GM12878 (cell line): ENCODE measurements at regions not wholly inside any gene's neighbourhood (a gene's known extent, or its start where the extent isn't known, plus 50 kb on each side); places are given as distances from the start of the nearest gene placed in this dataset.

ENCODE experiments used
- ATAC-seq: fragments of 200-7000 bp; cut with Tn5 transposase; 3 replicates; pipeline ENCODE4 v1.9.1; 2020; ENCODE audit warnings: mild to moderate bottlenecking, moderate library complexity
- BruUV-seq: library from RNA; stranded (reverse); fragments of 400-500 nt; replicated peaks from 2 replicates; lab custom pipeline; 2021; lab: Mats Ljungman, UMichigan
- CTCF ChIA-PET: fragments of 300-600 bp; sonication (Branson Sonifier 250); formaldehyde crosslinking; extraction: SDS; loops from one replicate; lab custom pipeline; 2021; ENCODE audit warnings: inconsistent platforms; lab: Yijun Ruan, JAX
- POLR2A ChIA-PET: fragments of 350-600 bp; formaldehyde crosslinking; extraction: SDS; loops from one replicate; lab custom pipeline; 2021; ENCODE audit warnings: inconsistent platforms; lab: Charles Lee
- RAD21 ChIA-PET: fragments of 300-600 bp; sonication (Branson Sonifier 250); formaldehyde crosslinking; loops from one replicate; lab custom pipeline; 2023; ENCODE audit warnings: antibody characterized with exemption; ENCODE audit not compliant: unreplicated experiment; lab: Charles Lee
- SMC1A ChIA-PET: fragments of 300-600 bp; sonication (Branson Sonifier 250); formaldehyde crosslinking; loops from one replicate; lab custom pipeline; 2023; ENCODE audit not compliant: unreplicated experiment, uncharacterized antibody; lab: Charles Lee
- DNase-seq: peaks from one replicate; pipeline ENCODE4 v3.0.0-alpha.2; 2011; ENCODE audit warnings: low read depth, low spot score
- FAIRE-seq: peaks from 3 replicates; lab custom pipeline; 2011; peaks lifted over from hg19 to GRCh38; lab: Jason Lieb, UNC
- H2AFZ ChIP-seq: 2 replicates; pipeline ENCODE4 v1.6.0; 2011; ENCODE audit warnings: low read depth, low read length, control low read depth; ENCODE audit not compliant: control insufficient read depth
- H3K27ac ChIP-seq: 2 replicates; pipeline ENCODE4 v1.5.1; 2011; ENCODE audit warnings: control low read depth; ENCODE audit not compliant: control insufficient read depth, insufficient read depth
- H3K27me3 ChIP-seq, 2 experiments: replicated peaks in 1 of 2; 2 replicates each; pipeline versions ENCODE4 v1.6.0 to v1.6.1; 2011; ENCODE audit warnings: low read length in 1 of 2; ENCODE audit not compliant: control insufficient read depth in 2 of 2, insufficient read depth in 2 of 2
- H3K36me3 ChIP-seq, 2 experiments: 2 replicates each; pipeline ENCODE4 v1.5.1; 2011; ENCODE audit warnings: low read length in 1 of 2; ENCODE audit not compliant: control insufficient read depth in 2 of 2, insufficient read depth in 2 of 2
- H3K4me1 ChIP-seq: 2 replicates; pipeline ENCODE4 v1.6.1; 2011; ENCODE audit warnings: mild to moderate bottlenecking, low read length, moderate library complexity, mixed read lengths; ENCODE audit not compliant: control insufficient read depth, insufficient read depth
- H3K4me2 ChIP-seq: 2 replicates; pipeline ENCODE4 v1.6.0; 2011; ENCODE audit warnings: control low read depth; ENCODE audit not compliant: control insufficient read depth, insufficient read depth
- H3K4me3 ChIP-seq: fragments of 200-600 bp; sonication (generic); 2 replicates; pipeline ENCODE4 v1.5.1; 2016
- H3K79me2 ChIP-seq: 2 replicates; pipeline ENCODE4 v1.6.0; 2011; ENCODE audit warnings: low read length; ENCODE audit not compliant: control insufficient read depth, insufficient read depth
- H3K9ac ChIP-seq: 2 replicates; pipeline ENCODE4 v1.8.0; 2011; ENCODE audit warnings: low read length, control low read depth, mixed read lengths; ENCODE audit not compliant: control insufficient read depth, insufficient read depth
- H3K9me3 ChIP-seq: replicated peaks from 3 replicates; pipeline ENCODE4 v1.5.1; 2011; ENCODE audit warnings: mild to moderate bottlenecking, low read length; ENCODE audit not compliant: control insufficient read depth, insufficient read depth
- H4K20me1 ChIP-seq: 2 replicates; pipeline ENCODE4 v1.6.0; 2011; ENCODE audit not compliant: control insufficient read depth, insufficient read depth
- DPF2 ChIP-seq: fragments of 450-650 bp; IDR thresholded peaks from 2 replicates; pipeline ENCODE4 v1.6.1; 2017; ENCODE audit warnings: mild to moderate bottlenecking
- FOXK2 ChIP-seq: fragments of 450-650 bp; IDR thresholded peaks from 2 replicates; pipeline ENCODE4 v1.6.1; 2017; ENCODE audit warnings: mild to moderate bottlenecking, moderate library complexity
- GABPA ChIP-seq: IDR thresholded peaks from 2 replicates; pipeline ENCODE4 v1.6.1; 2014; ENCODE audit warnings: antibody characterized with exemption, low read depth, mild to moderate bottlenecking, inconsistent platforms
- HCFC1 ChIP-seq: fragments of 150-350 bp; IDR thresholded peaks from 2 replicates; pipeline ENCODE4 v1.6.1; 2014; ENCODE audit warnings: low read length
- JUND ChIP-seq: IDR thresholded peaks from 2 replicates; pipeline ENCODE4 v1.6.1; 2012; ENCODE audit warnings: low read depth, mild to moderate bottlenecking, low read length, improper control_type of control experiment, moderate library complexity
- PKNOX1 ChIP-seq: fragments of 450-650 bp; IDR thresholded peaks from 2 replicates; pipeline ENCODE4 v1.6.1; 2016; ENCODE audit warnings: mild to moderate bottlenecking
- RAD21 ChIP-seq: IDR thresholded peaks from 2 replicates; pipeline ENCODE4 v1.6.1; 2011; ENCODE audit warnings: mild to moderate bottlenecking, low read depth, low read length, moderate library complexity; ENCODE audit not compliant: insufficient read depth
- SMC3 ChIP-seq: IDR thresholded peaks from 2 replicates; pipeline ENCODE4 v1.6.1; 2011; ENCODE audit warnings: low read length, improper control_type of control experiment, borderline replicate concordance
- SUZ12 ChIP-seq: fragments of 200-600 bp; sonication (generic); IDR thresholded peaks from one replicate; pipeline ENCODE4 v1.6.1; 2018; ENCODE audit warnings: antibody characterized with exemption, mild to moderate bottlenecking; ENCODE audit not compliant: unreplicated experiment
- USF2 ChIP-seq: IDR thresholded peaks from 2 replicates; pipeline ENCODE4 v1.6.1; 2011; ENCODE audit warnings: low read depth, low read length, improper control_type of control experiment, borderline replicate concordance
- YY1 ChIP-seq: IDR thresholded peaks from 2 replicates; pipeline ENCODE4 v1.6.1; 2011; ENCODE audit warnings: low read depth, mild to moderate bottlenecking, low read length
- ZNF384 ChIP-seq: IDR thresholded peaks from 2 replicates; pipeline ENCODE4 v1.6.1; 2012; ENCODE audit warnings: low read depth, mild to moderate bottlenecking, low read length, improper control_type of control experiment, borderline replicate concordance
- WGBS: methylation state at CpG from one replicate; pipeline ENCODE4 v1.1.6; 2016; ENCODE audit warnings: low lambda C conversion rate; ENCODE audit not compliant: insufficient replicate concordance, insufficient coverage; ENCODE audit errors: missing lambda C conversion rate; 5-methylcytosine and 5-hydroxymethylcytosine counted together
- in situ Hi-C: fragments of 300-500 bp; cut with MboI; formaldehyde crosslinking; loops from 9 replicates; pipeline ENCODE4 v1.14.3; 2018; ENCODE audit warnings: mixed read lengths
- intact Hi-C: fragments of 100-400 bp; cut with micrococcal nuclease; formaldehyde crosslinking; loops from one replicate; pipeline ENCODE4 v1.14.2; 2022; ENCODE audit not compliant: unreplicated experiment
- TF ChIP-seq, protein P1 (sequence below): IDR thresholded peaks from 2 replicates; pipeline ENCODE4 v1.6.1; 2012; ENCODE audit warnings: low read depth, low read length, improper control_type of control experiment
- TF ChIP-seq, protein P2 (sequence below): fragments of 450-650 bp; IDR thresholded peaks from 2 replicates; pipeline ENCODE4 v1.6.1; 2017; ENCODE audit warnings: low read depth, mild to moderate bottlenecking, moderate library complexity
- TF ChIP-seq, protein P3 (sequence below): IDR thresholded peaks from 2 replicates; pipeline ENCODE4 v1.6.1; 2011; ENCODE audit warnings: low read depth, mild to moderate bottlenecking, low read length, moderate library complexity, borderline replicate concordance; ENCODE audit errors: extremely low read depth

GRCh38 chrX:136953867-136954787 is 73.6 kb upstream of the RBMX start:
- H3K4me2 ChIP-seq: no peak overlapping the region
- intact Hi-C loops (loop anchor here (10.0 kb wide), 1 partner anchor 1071 kb away; no protein-coding TSS in a partner anchor), in situ Hi-C loops (loop anchor here (10.0 kb wide), 1 partner anchor 241 kb away; no protein-coding TSS in a partner anchor)
- no peaks in the 10 kb centered on the region for H3K36me3 ChIP-seq
- 52% methylated on average over 25 of the region's 26 CpGs for WGBS
- RAD21 ChIA-PET: interaction anchor here (1.1 kb wide), 1 partner anchor 98 kb away, joined by 3 read pairs; no protein-coding TSS in a partner anchor
- H3K4me3 ChIP-seq: no peak overlapping the region
- DNase-seq: peak; percentile 30
- H3K4me1 ChIP-seq: no peaks in the 10 kb centered on the region
- no TSS peak for BruUV-seq
- SMC1A ChIA-PET: no interaction called here
- H4K20me1 ChIP-seq: no peaks in the 10 kb centered on the region
- POLR2A ChIA-PET: no interaction called here
- no peak overlapping the region for H2AFZ ChIP-seq
- no peak overlapping the region for H3K9ac ChIP-seq
- no peaks in the 10 kb centered on the region for H3K79me2 ChIP-seq
- FAIRE-seq: peak; percentile 83
- no peak overlapping the region for H3K27ac ChIP-seq
- no peaks in the 10 kb centered on the region for H3K9me3 ChIP-seq
- CTCF ChIA-PET: interaction anchor here (0.8 to 1.6 kb wide), 3 partner anchors 15 to 240 kb away, joined by 3 to 7 read pairs (median 3); no protein-coding TSS in a partner anchor
- ATAC-seq: peak; percentile 99
- H3K27me3 ChIP-seq: no peaks in the 10 kb centered on the region
- TF ChIP-seq, protein P1, sequence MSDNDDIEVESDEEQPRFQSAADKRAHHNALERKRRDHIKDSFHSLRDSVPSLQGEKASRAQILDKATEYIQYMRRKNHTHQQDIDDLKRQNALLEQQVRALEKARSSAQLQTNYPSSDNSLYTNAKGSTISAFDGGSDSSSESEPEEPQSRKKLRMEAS: no peak
- TF ChIP-seq GABPA (no peak), DPF2 (no peak), FOXK2 (no peak), USF2 (no peak), RAD21 (peak; percentile 58), JUND (no peak), HCFC1 (no peak), PKNOX1 (no peak), SUZ12 (no peak), YY1 (0 out of 2 replicates have a peak, but pooled peaks have one; percentile 28), ZNF384 (no peak), SMC3 (peak; percentile 36; the same call in 1 of the 2 replicates)
- TF ChIP-seq, protein P2, sequence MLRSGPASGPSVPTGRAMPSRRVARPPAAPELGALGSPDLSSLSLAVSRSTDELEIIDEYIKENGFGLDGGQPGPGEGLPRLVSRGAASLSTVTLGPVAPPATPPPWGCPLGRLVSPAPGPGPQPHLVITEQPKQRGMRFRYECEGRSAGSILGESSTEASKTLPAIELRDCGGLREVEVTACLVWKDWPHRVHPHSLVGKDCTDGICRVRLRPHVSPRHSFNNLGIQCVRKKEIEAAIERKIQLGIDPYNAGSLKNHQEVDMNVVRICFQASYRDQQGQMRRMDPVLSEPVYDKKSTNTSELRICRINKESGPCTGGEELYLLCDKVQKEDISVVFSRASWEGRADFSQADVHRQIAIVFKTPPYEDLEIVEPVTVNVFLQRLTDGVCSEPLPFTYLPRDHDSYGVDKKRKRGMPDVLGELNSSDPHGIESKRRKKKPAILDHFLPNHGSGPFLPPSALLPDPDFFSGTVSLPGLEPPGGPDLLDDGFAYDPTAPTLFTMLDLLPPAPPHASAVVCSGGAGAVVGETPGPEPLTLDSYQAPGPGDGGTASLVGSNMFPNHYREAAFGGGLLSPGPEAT: no peak
- TF ChIP-seq, protein P3, sequence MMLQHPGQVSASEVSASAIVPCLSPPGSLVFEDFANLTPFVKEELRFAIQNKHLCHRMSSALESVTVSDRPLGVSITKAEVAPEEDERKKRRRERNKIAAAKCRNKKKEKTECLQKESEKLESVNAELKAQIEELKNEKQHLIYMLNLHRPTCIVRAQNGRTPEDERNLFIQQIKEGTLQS: no peak
